Rectal smooth muscle tissue (tissue), 1 donor: ENCODE measurements at regions not wholly inside any gene's neighbourhood (a gene's known extent, or its start where the extent isn't known, plus 50 kb on each side); places are given as distances from the start of the nearest gene placed in this dataset.
"Not testable (repeated sequence)": the region's sequence is repeated elsewhere in the genome, so short reads cannot be mapped to it uniquely, and the experiment has no call there.

Experiments
- H3K27ac ChIP-seq: one replicate; pipeline ENCODE4 v1.7.0; 2013; ENCODE audit warnings: low read depth, low read length, inconsistent platforms
- H3K27me3 ChIP-seq: one replicate; pipeline ENCODE4 v1.7.0; 2013; ENCODE audit warnings: low read length; ENCODE audit not compliant: control insufficient read depth, insufficient read depth
- H3K36me3 ChIP-seq: one replicate; pipeline ENCODE4 v1.7.0; 2013; ENCODE audit warnings: low read length; ENCODE audit not compliant: control insufficient read depth, insufficient read depth
- H3K4me1 ChIP-seq: one replicate; pipeline ENCODE4 v1.7.0; 2013; ENCODE audit warnings: low read length; ENCODE audit not compliant: control insufficient read depth, insufficient read depth
- H3K4me3 ChIP-seq: one replicate; pipeline ENCODE4 v1.7.0; 2013; ENCODE audit warnings: low read length
- H3K9ac ChIP-seq: one replicate; pipeline ENCODE4 v1.7.0; 2013; ENCODE audit warnings: low read length

DNA sequence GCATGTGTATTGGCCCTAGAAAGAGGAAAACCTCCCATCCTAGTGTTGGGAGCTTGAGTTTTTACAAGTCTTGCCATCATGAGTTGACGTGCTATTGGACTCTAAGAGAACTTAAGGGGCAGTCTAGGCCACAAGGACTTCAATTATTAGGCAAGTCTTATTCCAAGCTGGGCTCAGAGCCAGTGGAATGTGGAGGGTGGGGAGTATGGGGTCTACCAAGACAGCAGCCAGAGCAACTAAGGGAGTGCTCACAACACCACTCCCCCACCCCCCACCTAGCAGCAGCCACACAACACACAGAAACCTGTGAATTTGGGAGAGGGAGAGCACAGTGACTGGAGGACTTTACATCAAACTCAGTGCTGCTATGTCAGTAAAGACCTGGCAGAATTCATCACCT lies 1625.6 kb downstream of the SPATA31A7 start:
- H3K4me1 ChIP-seq, H3K27ac ChIP-seq, H3K36me3 ChIP-seq, H3K4me3 ChIP-seq, H3K27me3 ChIP-seq, H3K9ac ChIP-seq: not testable (repeated sequence)

DNA sequence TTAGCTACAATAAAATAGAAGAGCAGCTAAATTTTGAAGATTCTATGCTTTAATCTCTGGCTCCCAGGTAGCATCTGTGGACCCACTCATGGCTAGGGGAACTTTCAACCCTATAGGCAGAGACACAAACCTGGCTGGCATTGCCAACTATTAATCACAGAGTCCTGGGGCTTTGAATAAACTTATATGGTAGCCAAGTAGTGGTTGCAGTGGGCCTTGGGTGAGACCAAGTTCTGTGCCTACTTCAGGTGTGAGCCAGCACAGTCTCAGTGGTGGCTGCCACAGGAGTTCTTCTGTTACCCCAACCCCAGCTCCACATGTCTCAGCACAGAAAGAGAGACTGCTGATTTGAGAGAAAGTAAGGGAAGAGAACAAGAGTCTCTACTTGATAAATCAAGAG lies 1626.5 kb downstream of the SPATA31A7 start:
- not testable (repeated sequence) for H3K9ac ChIP-seq, H3K27ac ChIP-seq, H3K27me3 ChIP-seq, H3K4me1 ChIP-seq, H3K4me3 ChIP-seq, H3K36me3 ChIP-seq

DNA sequence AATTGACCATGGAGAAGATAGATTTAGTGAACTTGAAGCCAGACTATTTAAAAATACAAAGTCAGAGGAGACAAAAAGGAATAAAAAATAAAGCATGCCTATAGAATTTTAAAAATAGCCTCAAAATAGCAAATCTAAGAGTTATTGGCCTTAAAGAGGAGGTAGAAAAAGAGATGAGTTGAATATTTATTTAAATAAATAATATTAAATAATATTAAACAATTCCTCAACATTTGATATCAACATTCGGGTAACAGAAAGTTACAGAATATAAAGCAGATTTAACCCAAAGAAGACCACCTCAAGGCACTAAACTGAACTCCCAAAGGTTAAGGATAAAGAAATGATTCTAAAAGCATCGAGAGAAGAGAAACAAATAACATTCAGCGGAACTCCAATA lies 1627.4 kb downstream of the SPATA31A7 start:
- not testable (repeated sequence) for H3K9ac ChIP-seq, H3K36me3 ChIP-seq, H3K27ac ChIP-seq, H3K4me3 ChIP-seq, H3K27me3 ChIP-seq, H3K4me1 ChIP-seq

DNA sequence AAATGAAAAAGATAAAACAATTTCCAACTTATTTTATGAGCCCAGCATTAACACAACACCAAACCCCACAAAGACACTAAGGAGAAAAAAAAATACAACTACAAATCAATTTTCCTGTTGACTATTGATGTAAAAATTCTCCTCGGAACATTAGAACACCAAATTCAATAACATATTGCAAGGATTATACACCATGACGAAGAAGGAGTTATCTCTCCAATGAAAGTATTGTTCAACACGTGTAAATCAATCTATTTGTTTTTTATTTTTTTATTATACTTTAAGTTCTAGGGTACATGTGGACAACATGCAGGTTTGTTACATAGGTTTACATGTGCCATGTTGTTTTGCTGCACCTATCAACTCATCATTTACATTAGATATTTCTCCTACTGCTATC lies 1632.3 kb downstream of the SPATA31A7 start:
- H3K27me3 ChIP-seq, H3K4me1 ChIP-seq, H3K9ac ChIP-seq, H3K4me3 ChIP-seq, H3K27ac ChIP-seq, H3K36me3 ChIP-seq: not testable (repeated sequence)

DNA sequence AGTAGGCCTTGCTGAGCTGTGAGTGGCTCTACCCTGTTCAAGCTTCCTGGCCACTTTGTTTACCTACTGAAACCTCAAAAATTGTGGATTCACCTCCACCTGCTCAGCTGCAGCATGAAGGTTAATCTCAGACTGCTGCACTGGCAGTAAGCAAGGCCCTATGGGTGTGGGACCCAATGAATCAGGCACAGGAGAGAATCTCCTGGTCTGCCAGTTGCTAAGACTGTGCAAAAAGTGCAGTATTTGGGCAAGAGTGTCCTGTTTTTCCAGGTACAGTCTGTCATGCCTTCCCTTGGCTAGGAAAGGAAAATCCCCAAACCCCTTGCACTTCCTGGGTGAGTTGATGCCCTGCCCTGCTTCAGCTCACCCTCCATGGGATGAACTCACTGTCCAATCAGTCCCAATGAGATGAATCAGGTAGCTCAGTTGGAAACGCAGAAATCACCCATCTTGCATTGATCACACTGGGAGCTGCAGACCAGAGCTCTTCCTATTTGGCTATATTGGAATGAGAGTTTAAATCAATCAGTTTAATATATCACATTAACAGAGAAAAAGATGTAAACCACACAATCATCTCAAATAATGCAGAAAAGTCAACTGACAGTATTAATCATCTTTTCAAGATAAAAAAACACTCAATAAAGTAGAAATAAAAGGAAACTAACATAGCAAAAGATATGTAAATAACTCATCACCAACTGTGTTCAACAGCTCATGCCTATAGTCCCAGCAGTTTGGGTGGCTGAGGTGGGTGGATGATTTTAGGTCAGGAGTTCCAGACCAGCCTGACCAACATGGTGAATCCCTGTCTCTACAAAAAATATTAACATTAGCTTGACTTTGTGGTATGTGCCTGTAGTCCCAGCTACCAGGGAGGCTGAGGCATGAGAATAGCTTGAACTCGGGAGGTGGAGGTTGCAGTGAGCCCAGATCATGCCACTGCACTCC lies 1638.4 kb downstream of the SPATA31A7 start:
- not testable (repeated sequence) for H3K36me3 ChIP-seq, H3K4me1 ChIP-seq, H3K27me3 ChIP-seq, H3K4me3 ChIP-seq, H3K27ac ChIP-seq, H3K9ac ChIP-seq

DNA sequence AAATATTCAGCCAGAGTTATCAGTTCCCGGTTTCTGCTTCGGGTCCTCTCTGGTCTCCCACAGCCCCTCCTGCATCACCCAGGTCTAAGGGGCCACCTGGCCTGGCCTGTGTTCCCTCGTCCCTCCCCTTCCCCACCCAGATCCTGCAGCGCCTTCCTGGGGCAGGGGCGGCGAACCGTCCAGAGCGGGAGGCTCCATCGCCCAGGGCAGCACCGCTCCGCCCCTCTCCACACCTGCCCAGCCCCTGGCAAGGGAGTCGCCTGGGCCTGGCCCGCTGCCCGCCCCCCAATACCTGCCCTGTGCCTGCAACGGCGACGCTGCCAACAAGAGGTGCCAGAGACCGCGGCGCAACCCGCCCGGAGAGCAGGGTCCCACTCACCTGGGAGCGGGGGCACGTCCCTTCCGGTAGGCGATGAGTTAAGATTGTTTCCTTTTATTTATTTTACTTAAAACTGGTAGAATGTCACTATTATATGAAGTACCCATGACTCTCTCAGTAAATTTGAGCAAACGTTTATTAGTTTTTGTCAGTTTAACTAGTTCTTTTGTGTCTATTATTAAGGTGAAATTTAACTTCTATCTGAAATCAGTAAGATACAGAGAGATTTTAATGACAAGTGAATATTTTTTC lies 1641.1 kb downstream of the SPATA31A7 start:
- H3K4me3 ChIP-seq, H3K27ac ChIP-seq, H3K27me3 ChIP-seq, H3K9ac ChIP-seq, H3K4me1 ChIP-seq, H3K36me3 ChIP-seq: not testable (repeated sequence)

DNA sequence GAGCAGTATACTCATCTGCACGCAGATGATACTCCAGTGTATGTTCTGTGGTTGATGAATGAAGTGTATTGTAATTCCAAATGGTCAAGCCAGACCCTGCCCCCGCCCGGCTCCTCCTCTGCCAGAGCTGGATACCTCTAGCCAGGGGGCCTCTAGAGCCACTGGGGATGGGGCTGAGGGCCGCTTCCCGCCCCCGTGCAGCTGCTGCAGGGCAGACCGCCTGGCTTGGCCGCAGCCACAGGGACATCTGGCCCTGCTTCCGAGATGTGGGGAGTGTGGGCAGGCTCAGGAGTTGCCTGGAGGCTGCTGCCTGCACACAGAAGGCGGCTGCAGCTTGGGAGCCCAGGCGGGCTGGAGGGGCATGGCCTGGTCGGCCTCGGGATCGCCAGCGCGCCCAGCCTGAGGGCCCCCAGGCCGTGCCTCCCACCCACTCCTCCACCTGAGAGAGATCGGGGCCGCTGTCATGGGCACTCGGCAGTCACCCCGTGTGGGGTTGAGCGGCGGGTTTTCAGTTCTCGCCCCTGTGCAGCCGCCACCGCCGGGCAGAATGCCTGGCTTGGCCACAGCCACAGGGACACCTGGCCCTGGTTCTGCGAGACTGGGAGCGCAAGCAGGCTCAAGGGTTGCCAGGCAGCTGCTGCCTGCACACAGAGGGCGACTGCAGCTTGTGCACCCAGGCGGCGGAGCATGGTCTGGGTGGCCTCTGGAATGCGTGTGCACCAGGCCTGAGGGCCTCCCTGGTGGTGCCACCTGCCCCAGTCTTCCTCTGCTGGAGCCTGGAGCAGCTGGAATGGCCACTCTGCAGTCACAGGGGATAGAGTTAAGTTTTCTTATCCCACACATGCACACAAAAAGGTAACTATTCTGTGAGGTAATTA lies 1643.7 kb downstream of the SPATA31A7 start:
- not testable (repeated sequence) for H3K4me1 ChIP-seq, H3K27ac ChIP-seq, H3K27me3 ChIP-seq, H3K36me3 ChIP-seq, H3K9ac ChIP-seq, H3K4me3 ChIP-seq

DNA sequence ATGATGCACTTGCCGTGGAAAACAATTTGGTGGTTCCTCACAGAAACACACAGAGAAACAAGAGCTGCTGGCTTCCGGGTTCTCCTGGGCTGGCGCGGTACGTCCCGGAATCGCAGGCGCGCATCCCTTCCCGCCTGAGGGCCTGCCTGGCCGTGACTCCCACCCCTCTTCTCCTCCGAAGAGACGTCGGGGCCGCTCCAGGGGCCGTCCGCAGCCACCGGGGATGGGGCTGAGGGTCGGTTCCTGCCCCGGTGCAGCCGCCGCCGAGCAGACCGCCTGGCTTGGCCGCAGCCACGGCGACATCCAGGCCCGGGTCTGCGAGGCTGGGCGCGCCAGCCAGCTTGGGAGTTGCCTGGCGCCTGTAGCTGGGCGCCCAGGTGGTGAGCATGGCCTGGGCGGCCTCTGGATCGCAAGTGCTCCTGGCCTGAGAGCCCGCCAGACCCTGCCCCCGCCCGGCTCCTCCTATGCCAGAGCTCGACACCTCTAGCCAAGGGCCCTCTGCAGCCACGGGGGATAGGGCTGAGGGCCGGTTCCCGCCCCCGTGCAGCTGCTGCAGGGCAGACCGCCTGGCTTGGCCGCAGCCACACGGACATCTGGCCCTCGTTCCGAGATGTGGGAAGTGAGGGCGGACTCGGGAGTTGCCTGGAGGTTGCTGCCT lies 1647.5 kb downstream of the SPATA31A7 start:
- H3K27me3 ChIP-seq, H3K36me3 ChIP-seq, H3K27ac ChIP-seq, H3K4me3 ChIP-seq, H3K9ac ChIP-seq, H3K4me1 ChIP-seq: not testable (repeated sequence)

DNA sequence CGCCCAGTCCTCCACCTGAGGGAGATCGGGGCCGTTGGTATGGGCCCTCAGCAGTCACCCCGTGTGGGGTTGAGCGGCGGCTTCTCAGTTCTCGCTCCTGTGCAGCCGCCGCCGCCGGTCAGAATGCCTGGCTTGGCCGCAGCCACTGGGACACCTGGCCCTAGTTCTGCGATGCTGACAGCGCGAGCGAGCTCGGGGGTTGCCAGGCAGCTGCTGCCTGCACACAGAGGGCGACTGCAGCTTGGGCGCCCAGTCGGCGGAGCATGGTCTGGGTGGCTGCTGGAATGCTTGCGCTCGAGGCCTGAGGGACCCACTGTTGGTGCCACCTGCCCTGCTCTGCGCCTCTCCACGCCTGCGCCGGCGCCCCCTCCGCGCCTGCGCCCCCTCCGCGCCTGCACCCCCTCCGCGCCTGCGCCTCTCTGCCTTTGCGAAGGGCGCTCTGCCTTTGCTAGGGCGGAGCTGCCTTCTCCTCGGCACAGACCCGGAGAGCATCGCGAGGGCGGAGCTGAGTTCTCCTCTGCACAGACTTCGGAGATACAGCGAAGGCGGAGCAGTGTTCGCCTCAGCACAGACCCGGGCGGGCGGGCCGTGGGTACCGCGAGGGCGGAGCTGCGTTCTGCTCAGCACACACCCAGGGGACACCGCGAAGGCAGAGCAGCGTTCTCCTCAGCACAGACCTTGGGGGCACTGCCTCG lies 1648.3 kb downstream of the SPATA31A7 start:
- H3K9ac ChIP-seq, H3K27me3 ChIP-seq, H3K36me3 ChIP-seq, H3K4me1 ChIP-seq, H3K27ac ChIP-seq: not testable (repeated sequence)
- peak overlapping the region; percentile 71 for H3K4me3 ChIP-seq

DNA sequence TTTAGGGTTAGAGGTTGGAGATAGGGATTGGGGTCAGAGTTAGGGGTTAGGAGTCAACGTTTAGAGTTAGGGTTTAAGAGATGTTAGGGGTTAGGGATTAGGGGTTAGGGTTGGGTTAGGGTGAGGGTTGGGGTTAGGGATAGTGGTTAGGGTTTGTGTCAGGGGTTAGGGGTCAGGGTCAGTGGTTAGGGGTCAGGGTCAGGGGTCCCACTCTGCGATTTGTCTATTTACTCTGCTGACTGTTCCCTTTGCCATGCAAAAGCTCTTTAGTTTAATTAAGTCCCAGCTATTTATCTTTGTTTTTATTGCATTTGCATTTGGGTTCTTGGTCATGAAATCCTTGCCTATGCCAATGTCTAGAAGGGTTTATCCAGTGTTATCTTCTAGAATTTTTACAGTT lies 1649.3 kb downstream of the SPATA31A7 start:
- not testable (repeated sequence) for H3K4me1 ChIP-seq, H3K36me3 ChIP-seq, H3K9ac ChIP-seq, H3K4me3 ChIP-seq, H3K27me3 ChIP-seq, H3K27ac ChIP-seq

DNA sequence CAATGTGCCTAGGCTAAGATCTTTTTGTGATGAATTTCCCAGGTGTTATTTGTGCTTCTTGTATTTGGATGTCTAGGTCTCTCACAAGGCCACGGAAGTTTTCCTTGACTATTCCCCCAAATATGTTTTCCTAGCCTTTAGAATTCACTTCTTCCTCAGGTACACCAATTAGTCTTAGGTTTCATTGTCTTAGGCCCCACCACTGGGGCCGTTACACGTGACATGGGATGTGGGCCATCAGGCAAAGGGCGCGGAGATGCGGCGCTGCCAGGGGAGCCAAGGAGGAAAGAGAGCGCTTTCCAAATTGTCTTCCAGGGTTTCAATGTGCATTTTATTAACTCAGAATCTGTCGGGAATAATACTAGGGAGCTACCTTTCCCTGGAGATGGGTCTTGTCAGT lies 1653.3 kb downstream of the SPATA31A7 start:
- not testable (repeated sequence) for H3K4me3 ChIP-seq, H3K27ac ChIP-seq, H3K9ac ChIP-seq, H3K36me3 ChIP-seq, H3K27me3 ChIP-seq, H3K4me1 ChIP-seq
